Testis (tissue), 2 donors: ENCODE measurements at regions not wholly inside any gene's neighbourhood (a gene's known extent, or its start where the extent isn't known, plus 50 kb on each side); places are given as distances from the start of the nearest gene placed in this dataset.

Experiments
- CTCF ChIP-seq, 3 experiments: fragments of 450-650 bp in 2 of 3; fragments of 200-600 bp in 1 of 3; sonication (generic) in 1 of 3; IDR thresholded peaks; one replicate each; pipeline ENCODE4 v1.5.1; 2016 to 2019; ENCODE audit warnings: antibody characterized with exemption in 3 of 3, mild to moderate bottlenecking in 2 of 3, moderate library complexity in 1 of 3
- POLR2A ChIP-seq: fragments of 450-650 bp; IDR thresholded peaks from one replicate; pipeline ENCODE4 v1.6.1; 2017; ENCODE audit warnings: antibody characterized with exemption, mild to moderate bottlenecking, moderate library complexity

GRCh38 chr12:87230441-87230840 is 798.8 kb downstream of the C12orf50 start:
- TF ChIP-seq POLR2A (no peak), CTCF (IDR thresholded peaks at IDR 0.05) (no peak)
